ENCODE measurements at regions not wholly inside any gene's neighbourhood (a gene's known extent, or its start where the extent isn't known, plus 50 kb on each side); places are given as distances from the start of the nearest gene placed in this dataset.

DNA sequence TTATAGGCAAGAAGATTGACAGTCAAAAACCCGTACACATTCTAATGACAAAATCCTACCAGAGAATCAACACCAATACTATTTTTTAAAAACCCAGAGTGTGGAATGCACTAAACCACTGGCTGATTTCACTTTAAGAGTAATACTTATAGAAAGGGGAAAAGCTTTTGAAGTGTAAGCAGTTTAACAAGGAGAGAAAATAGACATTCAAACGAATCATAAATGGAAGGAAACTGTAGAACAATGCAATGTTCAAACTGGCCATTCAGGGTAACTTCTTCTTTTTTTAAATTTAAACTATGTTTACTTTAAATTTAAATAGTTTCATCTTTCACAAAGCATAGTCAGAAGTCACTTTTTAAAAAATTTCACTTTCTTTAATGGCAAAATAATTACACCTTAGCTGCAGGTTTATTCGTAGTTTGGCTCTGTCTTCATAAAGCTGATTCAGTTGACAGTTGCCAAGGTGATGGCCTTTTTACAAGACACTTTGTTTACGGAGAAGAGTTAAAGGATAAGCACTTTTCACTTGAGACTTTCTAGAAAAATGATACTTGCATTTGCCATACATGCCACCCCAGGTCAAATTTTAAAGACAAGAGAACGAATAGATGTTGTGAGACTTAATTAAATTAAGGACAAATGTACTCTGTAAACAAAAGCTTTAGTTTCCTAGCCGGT is 82.4 kb upstream of the KLF3 start (continued):
- TF ChIP-seq, protein P1, sequence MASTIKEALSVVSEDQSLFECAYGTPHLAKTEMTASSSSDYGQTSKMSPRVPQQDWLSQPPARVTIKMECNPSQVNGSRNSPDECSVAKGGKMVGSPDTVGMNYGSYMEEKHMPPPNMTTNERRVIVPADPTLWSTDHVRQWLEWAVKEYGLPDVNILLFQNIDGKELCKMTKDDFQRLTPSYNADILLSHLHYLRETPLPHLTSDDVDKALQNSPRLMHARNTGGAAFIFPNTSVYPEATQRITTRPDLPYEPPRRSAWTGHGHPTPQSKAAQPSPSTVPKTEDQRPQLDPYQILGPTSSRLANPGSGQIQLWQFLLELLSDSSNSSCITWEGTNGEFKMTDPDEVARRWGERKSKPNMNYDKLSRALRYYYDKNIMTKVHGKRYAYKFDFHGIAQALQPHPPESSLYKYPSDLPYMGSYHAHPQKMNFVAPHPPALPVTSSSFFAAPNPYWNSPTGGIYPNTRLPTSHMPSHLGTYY (CRISPR knock-in tag; IDR thresholded peaks at IDR 0.05): no peak
- TF ChIP-seq JUN (CRISPR knock-in tag; IDR thresholded peaks at IDR 0.05): no peak
- no peak for TF ChIP-seq CREM (CRISPR knock-in tag; IDR thresholded peaks at IDR 0.05)
- TF ChIP-seq ZNF317 (CRISPR knock-in tag; IDR thresholded peaks at IDR 0.05; ENCODE audit: borderline replicate concordance, low read depth): no peak
- TF ChIP-seq, protein P2, sequence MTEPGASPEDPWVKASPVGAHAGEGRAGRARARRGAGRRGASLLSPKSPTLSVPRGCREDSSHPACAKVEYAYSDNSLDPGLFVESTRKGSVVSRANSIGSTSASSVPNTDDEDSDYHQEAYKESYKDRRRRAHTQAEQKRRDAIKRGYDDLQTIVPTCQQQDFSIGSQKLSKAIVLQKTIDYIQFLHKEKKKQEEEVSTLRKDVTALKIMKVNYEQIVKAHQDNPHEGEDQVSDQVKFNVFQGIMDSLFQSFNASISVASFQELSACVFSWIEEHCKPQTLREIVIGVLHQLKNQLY (CRISPR knock-in tag; IDR thresholded peaks at IDR 0.05): no peak
- TF ChIP-seq, protein P3, sequence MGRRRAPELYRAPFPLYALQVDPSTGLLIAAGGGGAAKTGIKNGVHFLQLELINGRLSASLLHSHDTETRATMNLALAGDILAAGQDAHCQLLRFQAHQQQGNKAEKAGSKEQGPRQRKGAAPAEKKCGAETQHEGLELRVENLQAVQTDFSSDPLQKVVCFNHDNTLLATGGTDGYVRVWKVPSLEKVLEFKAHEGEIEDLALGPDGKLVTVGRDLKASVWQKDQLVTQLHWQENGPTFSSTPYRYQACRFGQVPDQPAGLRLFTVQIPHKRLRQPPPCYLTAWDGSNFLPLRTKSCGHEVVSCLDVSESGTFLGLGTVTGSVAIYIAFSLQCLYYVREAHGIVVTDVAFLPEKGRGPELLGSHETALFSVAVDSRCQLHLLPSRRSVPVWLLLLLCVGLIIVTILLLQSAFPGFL (CRISPR knock-in tag; IDR thresholded peaks at IDR 0.05; ENCODE audit: borderline replicate concordance): no peak
- TF ChIP-seq, protein P4, sequence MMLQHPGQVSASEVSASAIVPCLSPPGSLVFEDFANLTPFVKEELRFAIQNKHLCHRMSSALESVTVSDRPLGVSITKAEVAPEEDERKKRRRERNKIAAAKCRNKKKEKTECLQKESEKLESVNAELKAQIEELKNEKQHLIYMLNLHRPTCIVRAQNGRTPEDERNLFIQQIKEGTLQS (CRISPR knock-in tag; conservative IDR thresholded peaks at IDR 0.05): no peak
- TF ChIP-seq ZNF121 (CRISPR knock-in tag; IDR thresholded peaks at IDR 0.05): no peak
- TF ChIP-seq NR2C2 (CRISPR knock-in tag; IDR thresholded peaks at IDR 0.05): no peak

DNA sequence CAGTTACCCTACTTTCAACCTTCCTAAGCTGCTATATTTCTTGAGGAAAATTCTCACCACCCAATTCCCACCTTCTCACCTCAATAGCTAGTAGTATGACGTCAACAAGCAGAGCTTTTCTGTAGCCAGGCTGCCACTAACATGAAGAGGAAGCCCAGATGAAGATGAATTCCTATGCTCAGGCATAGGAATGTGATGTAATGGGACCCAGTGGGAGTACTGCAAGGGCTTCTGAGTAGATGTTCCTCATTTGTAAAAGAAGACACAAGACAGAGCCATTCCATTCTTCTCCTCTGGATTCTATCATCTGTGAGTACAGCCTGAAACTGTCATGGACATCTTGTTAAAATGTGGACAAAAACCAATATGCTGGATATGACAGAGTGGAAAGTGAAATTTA is 81.6 kb upstream of the KLF3 start:
- POLR2A ChIA-PET: no interaction called here
- CTCF ChIA-PET: interaction anchor here (1.1 to 1.6 kb wide), 4 partner anchors 177 to 513 kb away, joined by 3 to 4 read pairs (median 4); no protein-coding TSS in a partner anchor
- Mint-ChIP-seq H3K9me3 (peaks cover 15% of the 10 kb centered on the region), H3K27ac (no peak overlapping the region), H3K4me3 (no peak overlapping the region), H3K27me3 (ENCODE audit: low read depth) (peaks cover 4% of the 10 kb centered on the region; the same call in 1 of the 2 replicates), H3K36me3 (no peaks in the 10 kb centered on the region), H3K4me1 (peaks cover 17% of the 10 kb centered on the region)
- DNase-seq (ENCODE audit: low spot score) (no peak), ATAC-seq (no peak)
- TF ChIP-seq FOXK1 (CRISPR knock-in tag; IDR thresholded peaks at IDR 0.05): no peak
- TF ChIP-seq, protein P5, sequence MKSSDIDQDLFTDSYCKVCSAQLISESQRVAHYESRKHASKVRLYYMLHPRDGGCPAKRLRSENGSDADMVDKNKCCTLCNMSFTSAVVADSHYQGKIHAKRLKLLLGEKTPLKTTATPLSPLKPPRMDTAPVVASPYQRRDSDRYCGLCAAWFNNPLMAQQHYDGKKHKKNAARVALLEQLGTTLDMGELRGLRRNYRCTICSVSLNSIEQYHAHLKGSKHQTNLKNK (CRISPR knock-in tag; IDR thresholded peaks at IDR 0.05): no peak
- no peak for TF ChIP-seq NFYB (CRISPR knock-in tag; conservative IDR thresholded peaks at IDR 0.05; ENCODE audit: low read depth)
- TF ChIP-seq ZNF396 (CRISPR knock-in tag; IDR thresholded peaks at IDR 0.05; ENCODE audit: borderline replicate concordance): no peak
- TF ChIP-seq, protein P6, sequence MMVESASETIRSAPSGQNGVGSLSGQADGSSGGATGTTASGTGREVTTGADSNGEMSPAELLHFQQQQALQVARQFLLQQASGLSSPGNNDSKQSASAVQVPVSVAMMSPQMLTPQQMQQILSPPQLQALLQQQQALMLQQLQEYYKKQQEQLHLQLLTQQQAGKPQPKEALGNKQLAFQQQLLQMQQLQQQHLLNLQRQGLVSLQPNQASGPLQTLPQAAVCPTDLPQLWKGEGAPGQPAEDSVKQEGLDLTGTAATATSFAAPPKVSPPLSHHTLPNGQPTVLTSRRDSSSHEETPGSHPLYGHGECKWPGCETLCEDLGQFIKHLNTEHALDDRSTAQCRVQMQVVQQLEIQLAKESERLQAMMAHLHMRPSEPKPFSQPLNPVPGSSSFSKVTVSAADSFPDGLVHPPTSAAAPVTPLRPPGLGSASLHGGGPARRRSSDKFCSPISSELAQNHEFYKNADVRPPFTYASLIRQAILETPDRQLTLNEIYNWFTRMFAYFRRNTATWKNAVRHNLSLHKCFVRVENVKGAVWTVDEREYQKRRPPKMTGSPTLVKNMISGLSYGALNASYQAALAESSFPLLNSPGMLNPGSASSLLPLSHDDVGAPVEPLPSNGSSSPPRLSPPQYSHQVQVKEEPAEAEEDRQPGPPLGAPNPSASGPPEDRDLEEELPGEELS (CRISPR knock-in tag; IDR thresholded peaks at IDR 0.05): no peak
- TF ChIP-seq ZNF416 (CRISPR knock-in tag; IDR thresholded peaks at IDR 0.05): no peak
- TF ChIP-seq, protein P2 (CRISPR knock-in tag; IDR thresholded peaks at IDR 0.05): no peak
- no peak for TF ChIP-seq TCF7 (CRISPR knock-in tag; IDR thresholded peaks at IDR 0.05; ENCODE audit: low read depth)
- TF ChIP-seq ELF4 (CRISPR knock-in tag; IDR thresholded peaks at IDR 0.05; ENCODE audit: low read depth): no peak
- no peak for TF ChIP-seq ZNF232 (CRISPR knock-in tag; IDR thresholded peaks at IDR 0.05)
- TF ChIP-seq ZNF317 (CRISPR knock-in tag; IDR thresholded peaks at IDR 0.05; ENCODE audit: borderline replicate concordance, low read depth): no peak
- TF ChIP-seq, protein P7, sequence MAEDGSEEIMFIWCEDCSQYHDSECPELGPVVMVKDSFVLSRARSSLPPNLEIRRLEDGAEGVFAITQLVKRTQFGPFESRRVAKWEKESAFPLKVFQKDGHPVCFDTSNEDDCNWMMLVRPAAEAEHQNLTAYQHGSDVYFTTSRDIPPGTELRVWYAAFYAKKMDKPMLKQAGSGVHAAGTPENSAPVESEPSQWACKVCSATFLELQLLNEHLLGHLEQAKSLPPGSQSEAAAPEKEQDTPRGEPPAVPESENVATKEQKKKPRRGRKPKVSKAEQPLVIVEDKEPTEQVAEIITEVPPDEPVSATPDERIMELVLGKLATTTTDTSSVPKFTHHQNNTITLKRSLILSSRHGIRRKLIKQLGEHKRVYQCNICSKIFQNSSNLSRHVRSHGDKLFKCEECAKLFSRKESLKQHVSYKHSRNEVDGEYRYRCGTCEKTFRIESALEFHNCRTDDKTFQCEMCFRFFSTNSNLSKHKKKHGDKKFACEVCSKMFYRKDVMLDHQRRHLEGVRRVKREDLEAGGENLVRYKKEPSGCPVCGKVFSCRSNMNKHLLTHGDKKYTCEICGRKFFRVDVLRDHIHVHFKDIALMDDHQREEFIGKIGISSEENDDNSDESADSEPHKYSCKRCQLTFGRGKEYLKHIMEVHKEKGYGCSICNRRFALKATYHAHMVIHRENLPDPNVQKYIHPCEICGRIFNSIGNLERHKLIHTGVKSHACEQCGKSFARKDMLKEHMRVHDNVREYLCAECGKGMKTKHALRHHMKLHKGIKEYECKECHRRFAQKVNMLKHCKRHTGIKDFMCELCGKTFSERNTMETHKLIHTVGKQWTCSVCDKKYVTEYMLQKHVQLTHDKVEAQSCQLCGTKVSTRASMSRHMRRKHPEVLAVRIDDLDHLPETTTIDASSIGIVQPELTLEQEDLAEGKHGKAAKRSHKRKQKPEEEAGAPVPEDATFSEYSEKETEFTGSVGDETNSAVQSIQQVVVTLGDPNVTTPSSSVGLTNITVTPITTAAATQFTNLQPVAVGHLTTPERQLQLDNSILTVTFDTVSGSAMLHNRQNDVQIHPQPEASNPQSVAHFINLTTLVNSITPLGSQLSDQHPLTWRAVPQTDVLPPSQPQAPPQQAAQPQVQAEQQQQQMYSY (CRISPR knock-in tag; IDR thresholded peaks at IDR 0.05): no peak
- no peak for TF ChIP-seq ZNF671 (CRISPR knock-in tag; IDR thresholded peaks at IDR 0.05)
- TF ChIP-seq, protein P8, sequence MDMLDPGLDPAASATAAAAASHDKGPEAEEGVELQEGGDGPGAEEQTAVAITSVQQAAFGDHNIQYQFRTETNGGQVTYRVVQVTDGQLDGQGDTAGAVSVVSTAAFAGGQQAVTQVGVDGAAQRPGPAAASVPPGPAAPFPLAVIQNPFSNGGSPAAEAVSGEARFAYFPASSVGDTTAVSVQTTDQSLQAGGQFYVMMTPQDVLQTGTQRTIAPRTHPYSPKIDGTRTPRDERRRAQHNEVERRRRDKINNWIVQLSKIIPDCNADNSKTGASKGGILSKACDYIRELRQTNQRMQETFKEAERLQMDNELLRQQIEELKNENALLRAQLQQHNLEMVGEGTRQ (CRISPR knock-in tag; IDR thresholded peaks at IDR 0.05): no peak
- TF ChIP-seq CBFB (CRISPR knock-in tag; IDR thresholded peaks at IDR 0.05; ENCODE audit: low read depth): no peak
